Ramos (cell line): ENCODE measurements at regions not wholly inside any gene's neighbourhood (a gene's known extent, or its start where the extent isn't known, plus 50 kb on each side); places are given as distances from the start of the nearest gene placed in this dataset.
"Not testable (repeated sequence)": the region's sequence is repeated elsewhere in the genome, so short reads cannot be mapped to it uniquely, and the experiment has no call there.

ENCODE experiments used
- in situ Hi-C: fragments of 300-500 bp; cut with MboI; formaldehyde crosslinking; loops from one replicate; pipeline ENCODE4 v1.14.3; 2022; ENCODE audit warnings: low sequenced_read_pairs; ENCODE audit not compliant: unreplicated experiment

- in situ Hi-C loops, result no loop called here
These were observed 315.6 kb downstream of the CETN3 start for GRCh38 chr5:90093751-90094485.

- in situ Hi-C loops, result no loop called here
These were observed 316.8 kb downstream of the CETN3 start for GRCh38 chr5:90092734-90093133.

- in situ Hi-C loops, result no loop called here
These were observed 325.2 kb downstream of the CETN3 start for GRCh38 chr5:90084342-90084741.

- in situ Hi-C loops, result not testable (repeated sequence)
These were observed 336.5 kb downstream of the CETN3 start for GRCh38 chr5:90073026-90073570.

- in situ Hi-C loops, result no loop called here
These were observed 337.9 kb downstream of the CETN3 start for GRCh38 chr5:90071656-90072055.

GRCh38 chr5:90071066-90071465, 338.5 kb downstream of the CETN3 start:
- in situ Hi-C loops, result no loop called here

GRCh38 chr5:90066920-90067319, 342.6 kb downstream of the CETN3 start:
- in situ Hi-C loops, result no loop called here

GRCh38 chr5:90056911-90057705, 352.4 kb downstream of the CETN3 start:
- in situ Hi-C loops, result no loop called here

GRCh38 chr5:90055831-90056328, 353.7 kb downstream of the CETN3 start:
- in situ Hi-C loops, result no loop called here

- in situ Hi-C loops, result no loop called here
These were observed 354.9 kb downstream of the CETN3 start for GRCh38 chr5:90054612-90055011.

- in situ Hi-C loops, result no loop called here
These were observed 357.8 kb downstream of the CETN3 start for GRCh38 chr5:90051756-90052155.

GRCh38 chr5:90050103-90050502, 359.5 kb downstream of the CETN3 start:
- in situ Hi-C loops, result no loop called here

- in situ Hi-C loops, result no loop called here
These were observed 362.4 kb downstream of the CETN3 start for GRCh38 chr5:90047113-90047512.

GRCh38 chr5:90040082-90040481, 369.5 kb downstream of the CETN3 start:
- in situ Hi-C loops, result not testable (repeated sequence)

GRCh38 chr5:90037646-90038045, 371.9 kb downstream of the CETN3 start:
- in situ Hi-C loops, result no loop called here

GRCh38 chr5:90022711-90023053, 386.9 kb downstream of the CETN3 start:
- in situ Hi-C loops, result no loop called here

- in situ Hi-C loops, result no loop called here
These were observed 387.4 kb downstream of the CETN3 start for GRCh38 chr5:90022002-90022710.

GRCh38 chr5:90020575-90021538, 388.7 kb downstream of the CETN3 start:
- in situ Hi-C loops, result no loop called here

GRCh38 chr5:90017239-90017638, 392.3 kb downstream of the CETN3 start:
- in situ Hi-C loops, result no loop called here
